ENCODE measurements at regions not wholly inside any gene's neighbourhood (a gene's known extent, or its start where the extent isn't known, plus 50 kb on each side); places are given as distances from the start of the nearest gene placed in this dataset.
"Not testable (repeated sequence)": the region's sequence is repeated elsewhere in the genome, so short reads cannot be mapped to it uniquely, and the experiment has no call there.

GRCh38 chr7:155395176-155395797, 62.6 kb upstream of the EN2 start:
- no peak for DNase-seq (ENCODE audit: low read depth, low spot score)

- no peak for DNase-seq (ENCODE audit: low read depth, low spot score)
Observed at GRCh38 chr7:155396661-155397060, 61.3 kb upstream of the EN2 start.

GRCh38 chr7:155397758-155398714, 59.9 kb upstream of the EN2 start:
- not testable (repeated sequence) for DNase-seq (ENCODE audit: low read depth, low spot score)

- DNase-seq (ENCODE audit: low read depth, low spot score): no peak
Observed at GRCh38 chr7:155398944-155399343, 59.0 kb upstream of the EN2 start.

GRCh38 chr7:155399577-155399976, 58.4 kb upstream of the EN2 start:
- no peak for DNase-seq (ENCODE audit: low read depth, low spot score)

- no peak for DNase-seq (ENCODE audit: low read depth, low spot score)
Observed at GRCh38 chr7:155401231-155401630, 56.7 kb upstream of the EN2 start.

GRCh38 chr7:155401884-155402283, 56.0 kb upstream of the EN2 start:
- no peak for DNase-seq (ENCODE audit: low read depth, low spot score)

GRCh38 chr7:155402941-155403340, 55.0 kb upstream of the EN2 start:
- no peak for DNase-seq (ENCODE audit: low read depth, low spot score)

GRCh38 chr7:155404976-155405375, 53.0 kb upstream of the EN2 start:
- no peak for DNase-seq (ENCODE audit: low read depth, low spot score)

GRCh38 chr7:155405399-155406318, 52.3 kb upstream of the EN2 start:
- DNase-seq (ENCODE audit: low read depth, low spot score): peak; percentile 18

- no peak for DNase-seq (ENCODE audit: low read depth, low spot score)
Observed at GRCh38 chr7:155407799-155408198, 50.1 kb upstream of the EN2 start.
